ENCODE measurements at regions not wholly inside any gene's neighbourhood (a gene's known extent, or its start where the extent isn't known, plus 50 kb on each side); places are given as distances from the start of the nearest gene placed in this dataset.
A peak's percentile ranks its signal among the peaks of the same experiment; 100 is the strongest.
"Not testable (repeated sequence)": the region's sequence is repeated elsewhere in the genome, so short reads cannot be mapped to it uniquely, and the experiment has no call there.

DNA sequence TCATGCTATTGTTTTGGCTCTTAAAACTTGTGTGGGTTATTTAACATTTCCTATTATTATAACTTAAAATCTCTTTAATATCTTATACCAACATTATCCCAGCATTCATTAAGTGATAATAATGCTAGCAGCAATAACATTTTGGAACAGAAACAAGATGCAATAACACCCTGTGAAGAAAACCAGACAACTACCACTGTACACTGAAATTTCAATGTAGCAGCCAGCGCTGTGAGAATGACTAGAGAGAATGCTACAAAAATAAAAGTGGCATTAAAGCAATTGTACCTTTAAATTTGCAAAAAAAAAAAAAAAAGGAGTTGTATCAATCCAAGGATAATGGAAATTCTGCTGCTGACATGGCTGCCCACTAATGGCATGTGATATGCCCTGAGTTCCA lies 269.9 kb downstream of the TTC32 start:
- no peak overlapping the region for H3K4me3 ChIP-seq
- TF ChIP-seq, protein P1, sequence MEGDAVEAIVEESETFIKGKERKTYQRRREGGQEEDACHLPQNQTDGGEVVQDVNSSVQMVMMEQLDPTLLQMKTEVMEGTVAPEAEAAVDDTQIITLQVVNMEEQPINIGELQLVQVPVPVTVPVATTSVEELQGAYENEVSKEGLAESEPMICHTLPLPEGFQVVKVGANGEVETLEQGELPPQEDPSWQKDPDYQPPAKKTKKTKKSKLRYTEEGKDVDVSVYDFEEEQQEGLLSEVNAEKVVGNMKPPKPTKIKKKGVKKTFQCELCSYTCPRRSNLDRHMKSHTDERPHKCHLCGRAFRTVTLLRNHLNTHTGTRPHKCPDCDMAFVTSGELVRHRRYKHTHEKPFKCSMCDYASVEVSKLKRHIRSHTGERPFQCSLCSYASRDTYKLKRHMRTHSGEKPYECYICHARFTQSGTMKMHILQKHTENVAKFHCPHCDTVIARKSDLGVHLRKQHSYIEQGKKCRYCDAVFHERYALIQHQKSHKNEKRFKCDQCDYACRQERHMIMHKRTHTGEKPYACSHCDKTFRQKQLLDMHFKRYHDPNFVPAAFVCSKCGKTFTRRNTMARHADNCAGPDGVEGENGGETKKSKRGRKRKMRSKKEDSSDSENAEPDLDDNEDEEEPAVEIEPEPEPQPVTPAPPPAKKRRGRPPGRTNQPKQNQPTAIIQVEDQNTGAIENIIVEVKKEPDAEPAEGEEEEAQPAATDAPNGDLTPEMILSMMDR (IDR thresholded peaks at IDR 0.05): no peak
- TF ChIP-seq POLR2AphosphoS5 (IDR thresholded peaks at IDR 0.05; ENCODE audit: insufficient read depth in 1 of 2, low read depth in 1 of 2) (no peak), POLR2A (IDR thresholded peaks at IDR 0.05) (no peak)
- no peaks in the 10 kb centered on the region for H3K27me3 ChIP-seq
- no peaks in the 10 kb centered on the region for H3K4me1 ChIP-seq
- intact Hi-C loops (cut with DNase I): no loop called here
- H3K9me3 ChIP-seq: no peaks in the 10 kb centered on the region
- H3K27ac ChIP-seq: no peak overlapping the region
- H3K36me3 ChIP-seq: no peaks in the 10 kb centered on the region
- DNase-seq (ENCODE audit: extremely low spot score in 2 of 2): no peak

DNA sequence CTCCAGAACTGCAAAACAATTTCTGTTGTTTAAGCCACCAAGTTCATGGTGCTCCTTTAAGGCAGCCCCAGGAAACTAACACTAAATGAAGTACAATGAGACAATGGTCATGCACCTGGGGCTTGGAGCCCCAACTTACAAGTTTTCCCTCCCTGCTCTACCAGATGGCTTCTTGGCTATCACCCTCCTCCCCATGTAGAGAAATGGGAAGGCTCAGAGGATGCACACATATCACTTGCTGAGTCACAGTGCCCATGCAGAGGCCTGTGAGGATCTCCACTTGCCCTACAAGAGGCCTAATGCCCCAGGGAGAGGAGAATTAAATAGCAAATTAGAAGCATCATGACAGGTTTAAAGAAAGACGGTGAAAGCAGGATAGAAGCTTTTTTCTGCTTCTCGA lies 270.9 kb downstream of the TTC32 start:
- H3K27ac ChIP-seq: no peak overlapping the region
- H3K4me1 ChIP-seq: no peaks in the 10 kb centered on the region
- DNase-seq (ENCODE audit: extremely low spot score in 2 of 2): peak; percentile 43 to 62
- intact Hi-C loops (cut with DNase I): no loop called here
- TF ChIP-seq, protein P1 (IDR thresholded peaks at IDR 0.05): no peak
- no peak for TF ChIP-seq POLR2AphosphoS5 (IDR thresholded peaks at IDR 0.05; ENCODE audit: insufficient read depth in 1 of 2, low read depth in 1 of 2)
- no peak for TF ChIP-seq POLR2A (IDR thresholded peaks at IDR 0.05)
- H3K9me3 ChIP-seq: no peaks in the 10 kb centered on the region
- H3K27me3 ChIP-seq: no peaks in the 10 kb centered on the region
- no peak overlapping the region for H3K4me3 ChIP-seq
- H3K36me3 ChIP-seq: no peaks in the 10 kb centered on the region

DNA sequence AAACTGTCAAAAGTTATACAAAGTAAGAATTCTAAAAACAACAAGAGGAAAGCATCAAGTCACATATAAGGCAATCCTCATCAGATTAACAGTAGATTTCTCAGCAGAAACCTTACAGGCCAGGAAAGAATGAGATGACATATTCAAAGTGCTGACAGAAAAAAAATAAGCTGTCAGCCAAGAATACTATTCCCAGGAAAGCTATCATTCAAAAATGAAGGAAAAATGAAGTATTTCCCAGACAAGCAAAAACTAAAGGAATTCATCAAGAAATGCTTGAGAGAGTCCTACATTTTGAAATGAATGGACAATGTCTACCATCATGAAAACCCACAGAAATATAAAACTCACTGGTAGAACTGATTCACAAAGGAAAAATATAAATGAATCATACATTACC lies 268.9 kb upstream of the OSR1 start:
- Histone ChIP-seq H3K4me3 (no peak overlapping the region), H3K36me3 (no peaks in the 10 kb centered on the region), H3K27ac (no peak overlapping the region), H3K27me3 (no peaks in the 10 kb centered on the region), H3K4me1 (no peaks in the 10 kb centered on the region), H3K9me3 (no peaks in the 10 kb centered on the region)
- TF ChIP-seq POLR2A (IDR thresholded peaks at IDR 0.05): no peak
- TF ChIP-seq, protein P1 (IDR thresholded peaks at IDR 0.05): no peak
- no peak for TF ChIP-seq POLR2AphosphoS5 (IDR thresholded peaks at IDR 0.05; ENCODE audit: insufficient read depth in 1 of 2, low read depth in 1 of 2)
- intact Hi-C loops (cut with DNase I): no loop called here
- DNase-seq (ENCODE audit: extremely low spot score in 2 of 2): no peak

DNA sequence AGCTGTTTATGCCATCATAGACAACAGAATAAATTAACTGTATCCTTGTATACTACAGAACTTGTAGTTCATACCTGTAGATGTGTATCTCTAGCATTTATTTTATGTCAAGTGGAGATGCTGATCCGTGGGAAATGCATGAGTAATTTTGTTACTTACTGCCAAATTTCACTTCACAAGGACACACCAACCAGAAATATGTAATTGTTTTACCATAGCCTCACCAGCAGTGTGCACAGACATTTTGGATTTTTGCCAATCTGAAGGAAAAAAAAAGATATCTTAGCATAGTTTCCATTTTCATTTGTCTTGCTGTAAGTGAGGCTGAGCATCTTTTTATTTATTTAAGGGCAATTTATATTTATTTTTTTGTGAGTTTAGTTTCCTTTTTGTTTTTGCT lies 265.1 kb upstream of the OSR1 start:
- no peaks in the 10 kb centered on the region for H3K27me3 ChIP-seq
- intact Hi-C loops (cut with DNase I): no loop called here
- H3K4me1 ChIP-seq: no peaks in the 10 kb centered on the region
- no peak overlapping the region for H3K4me3 ChIP-seq
- H3K9me3 ChIP-seq: peaks cover 4% of the 10 kb centered on the region
- H3K36me3 ChIP-seq: no peaks in the 10 kb centered on the region
- TF ChIP-seq POLR2AphosphoS5 (IDR thresholded peaks at IDR 0.05; ENCODE audit: insufficient read depth in 1 of 2, low read depth in 1 of 2) (no peak), POLR2A (IDR thresholded peaks at IDR 0.05) (no peak)
- TF ChIP-seq, protein P1 (IDR thresholded peaks at IDR 0.05): no peak
- no peak for DNase-seq (ENCODE audit: extremely low spot score in 2 of 2)
- H3K27ac ChIP-seq: no peak overlapping the region

DNA sequence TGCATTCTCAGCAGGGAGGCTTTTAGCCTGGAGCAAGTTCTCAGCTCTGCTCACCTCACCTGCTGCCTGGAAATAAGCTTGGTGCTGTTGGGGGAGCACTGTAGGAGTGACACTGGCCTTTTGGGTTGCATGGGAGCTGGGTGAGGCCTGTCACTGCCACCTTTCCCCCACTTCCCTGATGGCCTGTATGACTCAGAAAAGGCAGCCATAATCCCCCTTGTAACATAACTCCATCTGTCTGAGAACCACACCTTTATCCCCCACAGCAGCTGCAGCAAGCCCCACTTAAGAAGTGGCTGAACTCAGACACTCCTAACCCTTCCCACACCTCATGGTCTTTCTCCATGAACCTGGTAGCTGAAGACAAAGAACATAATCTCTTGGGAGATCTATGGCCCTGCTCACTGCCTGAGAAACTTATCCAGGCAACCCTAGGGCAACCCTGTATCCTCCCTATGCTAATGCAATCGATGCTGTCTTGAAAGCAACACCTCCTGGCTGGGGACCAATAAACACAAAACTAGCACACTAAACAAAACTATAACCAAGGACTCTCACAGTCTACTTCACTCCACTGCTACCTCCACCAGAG lies 258.9 kb upstream of the OSR1 start:
- no peak for DNase-seq (ENCODE audit: extremely low spot score in 2 of 2)
- Histone ChIP-seq H3K4me1 (no peaks in the 10 kb centered on the region), H3K4me3 (no peak overlapping the region), H3K27ac (no peak overlapping the region), H3K36me3 (no peaks in the 10 kb centered on the region), H3K9me3 (peaks cover 5% of the 10 kb centered on the region), H3K27me3 (no peaks in the 10 kb centered on the region)
- intact Hi-C loops (cut with DNase I): no loop called here
- no peak for TF ChIP-seq POLR2A (IDR thresholded peaks at IDR 0.05)
- TF ChIP-seq, protein P1 (IDR thresholded peaks at IDR 0.05): no peak
- no peak for TF ChIP-seq POLR2AphosphoS5 (IDR thresholded peaks at IDR 0.05; ENCODE audit: insufficient read depth in 1 of 2, low read depth in 1 of 2)

DNA sequence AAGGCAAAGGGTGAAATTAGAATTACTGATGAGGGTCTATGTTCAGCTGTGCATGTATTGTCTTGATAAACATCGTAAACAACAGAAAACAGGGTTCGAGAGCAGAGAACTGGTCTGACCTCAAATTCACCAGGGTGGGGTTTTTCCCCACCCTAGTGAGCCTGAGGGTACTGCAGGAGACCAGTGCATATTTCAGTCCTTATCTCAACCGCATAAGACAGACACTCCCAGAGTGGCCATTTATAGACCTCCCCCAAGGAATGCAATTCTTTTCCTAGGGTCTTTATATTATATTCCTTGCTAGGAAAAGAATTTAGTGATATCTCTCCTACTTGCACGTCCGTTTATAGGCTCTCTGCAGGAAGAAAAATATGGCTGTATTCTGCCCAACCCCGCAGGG lies 257.0 kb upstream of the OSR1 start:
- H3K9me3 ChIP-seq; H3K4me3 ChIP-seq; H3K27ac ChIP-seq; intact Hi-C loops (cut with DNase I); H3K27me3 ChIP-seq; H3K36me3 ChIP-seq; DNase-seq (ENCODE audit: extremely low spot score in 2 of 2); H3K4me1 ChIP-seq: not testable (repeated sequence)

Measured in vagina (tissue), 2 donors.